OCI-LY1 (cell line): ENCODE measurements at regions not wholly inside any gene's neighbourhood (a gene's known extent, or its start where the extent isn't known, plus 50 kb on each side); places are given as distances from the start of the nearest gene placed in this dataset.
"Not testable (repeated sequence)": the region's sequence is repeated elsewhere in the genome, so short reads cannot be mapped to it uniquely, and the experiment has no call there.

Source experiments
- CTCF ChIP-seq: fragments of 200-600 bp; sonication (generic), shearing (Covaris generic); IDR thresholded peaks from 2 replicates; pipeline ENCODE4 v1.5.1; 2017; ENCODE audit warnings: mild to moderate bottlenecking, antibody characterized with exemption, low read length, moderate library complexity, mixed read lengths
- EZH2 ChIP-seq: fragments of 200-600 bp; sonication (generic), shearing (Covaris generic); IDR thresholded peaks from 2 replicates; pipeline ENCODE4 v1.8.0; 2017; ENCODE audit warnings: borderline replicate concordance, mixed run types, mild to moderate bottlenecking, antibody characterized with exemption, low read length, moderate library complexity, mixed read lengths

GRCh38 chr5:30556-30955 lies 61.4 kb upstream of the PLEKHG4B start:
- not testable (repeated sequence) for TF ChIP-seq CTCF, EZH2
